H1 (cell line): ENCODE measurements at regions not wholly inside any gene's neighbourhood (a gene's known extent, or its start where the extent isn't known, plus 50 kb on each side); places are given as distances from the start of the nearest gene placed in this dataset.
A peak's percentile ranks its signal among the peaks of the same experiment; 100 is the strongest.

Source experiments
- CTCF ChIA-PET: fragments of 300-600 bp; sonication (Branson Sonifier 250); formaldehyde crosslinking; loops from one replicate; lab custom pipeline; 2021; ENCODE audit not compliant: partially characterized antibody; lab: Charles Lee
- POLR2A ChIA-PET: fragments of 300-600 bp; sonication (Branson Sonifier 250); formaldehyde crosslinking; loops from one replicate; lab custom pipeline; 2021; ENCODE audit warnings: inconsistent platforms; ENCODE audit not compliant: partially characterized antibody; lab: Charles Lee
- DNase-seq, 2 experiments: peaks; one replicate each; pipeline versions ENCODE4 v3.0.0 to v3.0.0-alpha.2; 2010 to 2022; ENCODE audit warnings: low spot score in 2 of 2, low read depth in 1 of 2, mixed read lengths in 1 of 2
- FAIRE-seq: peaks from 2 replicates; lab custom pipeline; 2011; peaks lifted over from hg19 to GRCh38; lab: Jason Lieb, UNC
- H2AFZ ChIP-seq: 2 replicates; pipeline ENCODE4 v1.8.1; 2012; ENCODE audit warnings: low read length, inconsistent platforms
- H2AK5ac ChIP-seq: 2 replicates; pipeline ENCODE4 v1.6.1; 2013; ENCODE audit warnings: low read depth, low read length
- H2BK120ac ChIP-seq: replicated peaks from 2 replicates; pipeline ENCODE3; 2013; ENCODE audit warnings: low read depth, low read length, inconsistent platforms
- H2BK12ac ChIP-seq: 2 replicates; pipeline ENCODE4 v1.6.1; 2013; ENCODE audit warnings: low read depth, low read length
- H2BK15ac ChIP-seq: 2 replicates; pipeline ENCODE4 v1.6.1; 2013; ENCODE audit warnings: low read length
- H2BK20ac ChIP-seq: 2 replicates; pipeline ENCODE4 v1.6.1; 2013; ENCODE audit warnings: low read length
- H2BK5ac ChIP-seq: 2 replicates; pipeline ENCODE4 v1.6.1; 2013; ENCODE audit warnings: low read depth, low read length
- H3K14ac ChIP-seq: 2 replicates; pipeline ENCODE4 v1.6.1; 2013; ENCODE audit warnings: inconsistent platforms; ENCODE audit not compliant: insufficient read length
- H3K18ac ChIP-seq: 2 replicates; pipeline ENCODE4 v1.6.1; 2013; ENCODE audit warnings: low read length; ENCODE audit errors: extremely low read depth
- H3K23ac ChIP-seq: 2 replicates; pipeline ENCODE4 v1.6.1; 2013; ENCODE audit warnings: inconsistent platforms; ENCODE audit not compliant: insufficient read length
- H3K23me2 ChIP-seq: 2 replicates; pipeline ENCODE4 v1.6.1; 2013; ENCODE audit warnings: low read depth, low read length
- H3K27ac ChIP-seq: 2 replicates; pipeline ENCODE4 v1.6.1; 2011; ENCODE audit warnings: low read depth, low read length, inconsistent platforms
- H3K27me3 ChIP-seq, 4 experiments: replicated peaks in 1 of 4; 1 replicate in 1 of 4; 2 replicates in 3 of 4; pipeline versions ENCODE4 v1.6.1 to v1.8.1; 2011 to 2013; ENCODE audit warnings: low read length in 3 of 4, mild to moderate bottlenecking in 3 of 4, inconsistent platforms in 2 of 4, mixed read lengths in 2 of 4, moderate library complexity in 1 of 4; ENCODE audit not compliant: control insufficient read depth in 3 of 4, insufficient read depth in 3 of 4; ENCODE audit errors: extremely low read depth in 1 of 4
- H3K36me3 ChIP-seq, 4 experiments: 2 replicates each; pipeline versions ENCODE4 v1.6.1 to v1.8.1; 2011 to 2013; ENCODE audit warnings: mild to moderate bottlenecking in 4 of 4, low read length in 3 of 4, moderate library complexity in 2 of 4, control low read depth in 1 of 4, inconsistent platforms in 1 of 4; ENCODE audit not compliant: insufficient read depth in 4 of 4, control insufficient read depth in 2 of 4
- H3K4ac ChIP-seq: replicated peaks from 2 replicates; pipeline ENCODE3; 2013; ENCODE audit warnings: low read length, low read depth, mixed read lengths, inconsistent platforms; ENCODE audit not compliant: insufficient read length
- H3K4me1 ChIP-seq, 4 experiments: replicated peaks in 1 of 4; 1 replicate in 1 of 4; 2 replicates in 3 of 4; pipeline versions ENCODE4 v1.6.1 to v1.8.1; 2011 to 2013; ENCODE audit warnings: low read length in 3 of 4, inconsistent platforms in 2 of 4, mixed read lengths in 1 of 4; ENCODE audit not compliant: insufficient read depth in 4 of 4, control insufficient read depth in 3 of 4
- H3K4me2 ChIP-seq, 2 experiments: 2 replicates each; pipeline versions ENCODE4 v1.6.1 to v1.8.1; 2011 to 2013; ENCODE audit warnings: low read depth in 2 of 2, low read length in 2 of 2, control low read depth in 1 of 2, inconsistent platforms in 1 of 2, mild to moderate bottlenecking in 1 of 2; ENCODE audit not compliant: insufficient read depth in 1 of 2
- H3K4me3 ChIP-seq, 4 experiments: fragments of 200-600, 300-600 bp in 1 of 4; sonication (generic), shearing (Covaris generic), sonication (Bioruptor Twin) in 1 of 4; 2 replicates each; pipeline versions ENCODE4 v1.5.1 to v1.8.1; 2011 to 2016; ENCODE audit warnings: low read length in 4 of 4, low read depth in 3 of 4, control low read depth in 2 of 4, inconsistent platforms in 2 of 4, mild to moderate bottlenecking in 2 of 4, mixed read lengths in 1 of 4, moderate library complexity in 1 of 4; ENCODE audit not compliant: insufficient read depth in 2 of 4; ENCODE audit errors: extremely low read depth in 1 of 4
- H3K56ac ChIP-seq: replicated peaks from 2 replicates; pipeline ENCODE3; 2013; ENCODE audit warnings: low read depth, mild to moderate bottlenecking, mixed read lengths, low read length, inconsistent platforms; ENCODE audit not compliant: insufficient read length
- H3K79me1 ChIP-seq: 2 replicates; pipeline ENCODE4 v1.6.1; 2013; ENCODE audit warnings: low read depth, low read length, control low read depth
- H3K79me2 ChIP-seq, 2 experiments: 2 replicates each; pipeline versions ENCODE4 v1.6.1 to v1.8.1; 2012 to 2013; ENCODE audit warnings: low read length in 2 of 2, mild to moderate bottlenecking in 2 of 2, inconsistent platforms in 1 of 2; ENCODE audit not compliant: insufficient read depth in 2 of 2, control insufficient read depth in 1 of 2
- H3K9ac ChIP-seq, 4 experiments: replicated peaks in 1 of 4; 1 replicate in 1 of 4; 2 replicates in 3 of 4; pipeline versions ENCODE4 v1.6.1 to v1.8.1; 2011 to 2013; ENCODE audit warnings: low read depth in 3 of 4, low read length in 3 of 4, control low read depth in 2 of 4, mild to moderate bottlenecking in 2 of 4, moderate library complexity in 2 of 4, inconsistent platforms in 1 of 4; ENCODE audit errors: extremely low read depth in 1 of 4
- H3K9me3 ChIP-seq, 2 experiments: 2 replicates each; pipeline versions ENCODE4 v1.6.1 to v1.8.1; 2012 to 2013; ENCODE audit warnings: mild to moderate bottlenecking in 2 of 2, moderate library complexity in 2 of 2, control low read depth in 1 of 2, inconsistent platforms in 1 of 2, low read depth in 1 of 2, low read length in 1 of 2, mixed read lengths in 1 of 2; ENCODE audit not compliant: insufficient read depth in 2 of 2
- H4K20me1 ChIP-seq, 2 experiments: replicated peaks in 1 of 2; 2 replicates each; pipeline versions ENCODE3 to v1.8.1; 2011 to 2013; ENCODE audit warnings: inconsistent platforms in 2 of 2, low read length in 2 of 2, mild to moderate bottlenecking in 1 of 2; ENCODE audit not compliant: insufficient read depth in 2 of 2, control insufficient read depth in 1 of 2
- H4K5ac ChIP-seq: 2 replicates; pipeline ENCODE4 v1.6.1; 2013; ENCODE audit warnings: low read length, low read depth, mixed read lengths, inconsistent platforms; ENCODE audit not compliant: insufficient read length
- H4K8ac ChIP-seq: 2 replicates; pipeline ENCODE4 v1.8.0; 2013; ENCODE audit warnings: mild to moderate bottlenecking, moderate library complexity, low read length, inconsistent platforms; ENCODE audit not compliant: insufficient read depth; ENCODE audit errors: extremely low read depth
- H4K91ac ChIP-seq: replicated peaks from 2 replicates; pipeline ENCODE3; 2013; ENCODE audit warnings: low read length, mixed read lengths, inconsistent platforms; ENCODE audit not compliant: insufficient read length
- SP4 ChIP-seq: IDR thresholded peaks from 2 replicates; pipeline ENCODE4 v1.6.1; 2012; ENCODE audit warnings: low read length, inconsistent platforms
- SRF ChIP-seq: IDR thresholded peaks from 2 replicates; pipeline ENCODE4 v1.6.1; 2011; ENCODE audit warnings: mild to moderate bottlenecking, low read depth, low read length, moderate library complexity
- YY1 ChIP-seq: IDR thresholded peaks from 2 replicates; pipeline ENCODE4 v1.6.1; 2011; ENCODE audit warnings: low read depth, mild to moderate bottlenecking, low read length
- WGBS, 2 experiments: shearing (Covaris generic) in 1 of 2; methylation state at CpG; one replicate each; pipeline versions ENCODE4 v1.1.6 to v1.1.7; 2013 to 2015; ENCODE audit warnings: low lambda C conversion rate in 2 of 2, mixed read lengths in 2 of 2, inconsistent platforms in 1 of 2, low coverage in 1 of 2, missing lambda C conversion rate in 1 of 2; ENCODE audit not compliant: insufficient replicate concordance in 2 of 2, insufficient coverage in 1 of 2, insufficient read length in 1 of 2; ENCODE audit errors: extremely low coverage in 1 of 2, missing lambda C conversion rate in 1 of 2; 5-methylcytosine and 5-hydroxymethylcytosine counted together

GRCh38 chr12:86530996-86531655 lies 274.9 kb upstream of the MGAT4C start:
- Histone ChIP-seq H3K36me3 (no peaks in the 10 kb centered on the region), H2BK15ac (no peak overlapping the region), H3K9ac (no peak overlapping the region), H2AK5ac (no peak overlapping the region), H3K27ac (no peak overlapping the region), H3K56ac (no peak overlapping the region), H2BK5ac (no peak overlapping the region), H3K79me1 (no peaks in the 10 kb centered on the region), H3K14ac (no peak overlapping the region), H3K9me3 (no peaks in the 10 kb centered on the region), H3K23me2 (no peaks in the 10 kb centered on the region), H2BK12ac (no peak overlapping the region), H4K91ac (no peak overlapping the region), H3K79me2 (no peaks in the 10 kb centered on the region), H4K5ac (no peak overlapping the region), H3K23ac (no peak overlapping the region), H3K4me2 (no peak overlapping the region), H4K20me1 (no peaks in the 10 kb centered on the region), H2BK120ac (no peak overlapping the region), H4K8ac (no peak overlapping the region), H3K18ac (no peak overlapping the region), H2AFZ (no peak overlapping the region), H2BK20ac (no peak overlapping the region), H3K4me1 (no peaks in the 10 kb centered on the region), H3K4me3 (no peak overlapping the region), H3K4ac (no peak overlapping the region), H3K27me3 (no peaks in the 10 kb centered on the region)
- CTCF ChIA-PET: no interaction called here
- FAIRE-seq (no peak), DNase-seq (no peak)
- POLR2A ChIA-PET: no interaction called here
- 80% methylated on average over 1 of the region's 1 CpG; no CpG with 5 or more reads in 1 of the 2 experiments for WGBS, 2 experiments
- TF ChIP-seq SP4 (no peak), SRF (peak; percentile 85), YY1 (no peak)
